Progenitor cell of endocrine pancreas (in vitro differentiated cells): ENCODE measurements at regions not wholly inside any gene's neighbourhood (a gene's known extent, or its start where the extent isn't known, plus 50 kb on each side); places are given as distances from the start of the nearest gene placed in this dataset.

ENCODE experiments used
- DNase-seq: peaks from one replicate; pipeline ENCODE4 v3.0.0; 2021; ENCODE audit warnings: low spot score; ENCODE audit not compliant: unreplicated experiment
- H3K27ac Mint-ChIP-seq: 2 replicates; pipeline ENCODE4 v1.8.0; 2021; ENCODE audit warnings: mild to moderate bottlenecking, moderate library complexity, mixed read lengths
- H3K27me3 Mint-ChIP-seq: 2 replicates; pipeline ENCODE4 v1.8.0; 2021; ENCODE audit warnings: mixed read lengths
- H3K36me3 Mint-ChIP-seq: 2 replicates; pipeline ENCODE4 v1.8.0; 2022; ENCODE audit warnings: mixed read lengths; ENCODE audit not compliant: insufficient read depth
- H3K4me1 Mint-ChIP-seq: 2 replicates; pipeline ENCODE4 v1.8.0; 2021; ENCODE audit warnings: low read depth, mixed read lengths
- H3K4me3 Mint-ChIP-seq: 2 replicates; pipeline ENCODE4 v1.8.0; 2021; ENCODE audit warnings: low read depth, mild to moderate bottlenecking, moderate library complexity, mixed read lengths
- H3K9me3 Mint-ChIP-seq: 2 replicates; pipeline ENCODE4 v1.8.0; 2021; ENCODE audit warnings: low read depth, mixed read lengths
- TF ChIP-seq, protein P1 (sequence below): fragments of 200-600 bp; sonication (generic); IDR thresholded peaks from one replicate; pipeline ENCODE4 v1.5.0; 2021; ENCODE audit warnings: antibody characterized with exemption, mild to moderate bottlenecking; ENCODE audit not compliant: unreplicated experiment

- H3K4me3 Mint-ChIP-seq = no peak overlapping the region
- no peaks in the 10 kb centered on the region for H3K4me1 Mint-ChIP-seq
- H3K36me3 Mint-ChIP-seq = no peaks in the 10 kb centered on the region
- H3K27me3 Mint-ChIP-seq = no peaks in the 10 kb centered on the region
- no peak for DNase-seq
- peaks cover 3% of the 10 kb centered on the region for H3K9me3 Mint-ChIP-seq
- H3K27ac Mint-ChIP-seq = no peak overlapping the region
- TF ChIP-seq, protein P1, sequence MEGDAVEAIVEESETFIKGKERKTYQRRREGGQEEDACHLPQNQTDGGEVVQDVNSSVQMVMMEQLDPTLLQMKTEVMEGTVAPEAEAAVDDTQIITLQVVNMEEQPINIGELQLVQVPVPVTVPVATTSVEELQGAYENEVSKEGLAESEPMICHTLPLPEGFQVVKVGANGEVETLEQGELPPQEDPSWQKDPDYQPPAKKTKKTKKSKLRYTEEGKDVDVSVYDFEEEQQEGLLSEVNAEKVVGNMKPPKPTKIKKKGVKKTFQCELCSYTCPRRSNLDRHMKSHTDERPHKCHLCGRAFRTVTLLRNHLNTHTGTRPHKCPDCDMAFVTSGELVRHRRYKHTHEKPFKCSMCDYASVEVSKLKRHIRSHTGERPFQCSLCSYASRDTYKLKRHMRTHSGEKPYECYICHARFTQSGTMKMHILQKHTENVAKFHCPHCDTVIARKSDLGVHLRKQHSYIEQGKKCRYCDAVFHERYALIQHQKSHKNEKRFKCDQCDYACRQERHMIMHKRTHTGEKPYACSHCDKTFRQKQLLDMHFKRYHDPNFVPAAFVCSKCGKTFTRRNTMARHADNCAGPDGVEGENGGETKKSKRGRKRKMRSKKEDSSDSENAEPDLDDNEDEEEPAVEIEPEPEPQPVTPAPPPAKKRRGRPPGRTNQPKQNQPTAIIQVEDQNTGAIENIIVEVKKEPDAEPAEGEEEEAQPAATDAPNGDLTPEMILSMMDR = no peak
Measured at GRCh38 chr11:29005401-29005980, 897.3 kb downstream of the METTL15 start.

- no peaks in the 10 kb centered on the region for H3K36me3 Mint-ChIP-seq
Measured at GRCh38 chr11:29002816-29003215, 894.6 kb downstream of the METTL15 start.

DNA sequence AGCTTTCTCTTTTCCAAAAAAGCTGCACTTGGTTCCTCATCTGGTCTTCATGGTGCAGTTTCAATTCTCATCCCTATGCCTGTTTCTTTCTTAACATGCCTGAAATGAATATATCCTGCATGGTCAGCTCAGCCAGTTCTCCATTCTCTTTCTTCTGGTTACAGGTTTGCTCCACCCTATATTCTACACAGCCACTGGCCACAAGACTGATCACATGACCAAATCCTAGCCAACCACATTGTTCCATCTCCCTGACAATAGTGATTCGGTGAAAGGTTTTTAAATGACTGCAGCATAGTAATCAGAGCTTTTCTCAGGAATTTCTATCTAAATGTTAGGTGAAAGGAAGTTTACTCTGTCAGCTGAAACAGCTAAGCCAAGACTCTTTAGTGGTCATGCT, 891.4 kb downstream of the METTL15 start:
- Mint-ChIP-seq H3K27me3 (no peaks in the 10 kb centered on the region), H3K4me1 (no peaks in the 10 kb centered on the region), H3K36me3 (no peaks in the 10 kb centered on the region), H3K4me3 (no peak overlapping the region), H3K9me3 (peaks cover 4% of the 10 kb centered on the region), H3K27ac (no peak overlapping the region)
- no peak for DNase-seq
- TF ChIP-seq, protein P1 = no peak

More at GRCh38 chr11:29002816-29003215, 894.6 kb downstream of the METTL15 start:
- Mint-ChIP-seq H3K27me3 (no peaks in the 10 kb centered on the region), H3K27ac (no peak overlapping the region), H3K4me1 (no peaks in the 10 kb centered on the region), H3K9me3 (peaks cover 7% of the 10 kb centered on the region), H3K4me3 (no peak overlapping the region)
- no peak for DNase-seq
- TF ChIP-seq, protein P1 = no peak

GRCh38 chr11:28992996-28993395, 884.8 kb downstream of the METTL15 start:
- TF ChIP-seq, protein P1 = no peak
- no peak for DNase-seq
- H3K27me3 Mint-ChIP-seq = no peaks in the 10 kb centered on the region
- no peaks in the 10 kb centered on the region for H3K9me3 Mint-ChIP-seq
- H3K4me3 Mint-ChIP-seq = no peak overlapping the region
- H3K27ac Mint-ChIP-seq = no peak overlapping the region
- no peaks in the 10 kb centered on the region for H3K4me1 Mint-ChIP-seq
- H3K36me3 Mint-ChIP-seq = no peaks in the 10 kb centered on the region

- TF ChIP-seq, protein P1 = no peak
- Mint-ChIP-seq H3K4me1 (no peaks in the 10 kb centered on the region), H3K9me3 (no peaks in the 10 kb centered on the region), H3K27me3 (no peaks in the 10 kb centered on the region), H3K36me3 (no peaks in the 10 kb centered on the region), H3K4me3 (no peak overlapping the region), H3K27ac (no peak overlapping the region)
- no peak for DNase-seq
Measured at GRCh38 chr11:28984231-28984630, 876.0 kb downstream of the METTL15 start.
